ENCODE measurements at regions not wholly inside any gene's neighbourhood (a gene's known extent, or its start where the extent isn't known, plus 50 kb on each side); places are given as distances from the start of the nearest gene placed in this dataset.

DNA sequence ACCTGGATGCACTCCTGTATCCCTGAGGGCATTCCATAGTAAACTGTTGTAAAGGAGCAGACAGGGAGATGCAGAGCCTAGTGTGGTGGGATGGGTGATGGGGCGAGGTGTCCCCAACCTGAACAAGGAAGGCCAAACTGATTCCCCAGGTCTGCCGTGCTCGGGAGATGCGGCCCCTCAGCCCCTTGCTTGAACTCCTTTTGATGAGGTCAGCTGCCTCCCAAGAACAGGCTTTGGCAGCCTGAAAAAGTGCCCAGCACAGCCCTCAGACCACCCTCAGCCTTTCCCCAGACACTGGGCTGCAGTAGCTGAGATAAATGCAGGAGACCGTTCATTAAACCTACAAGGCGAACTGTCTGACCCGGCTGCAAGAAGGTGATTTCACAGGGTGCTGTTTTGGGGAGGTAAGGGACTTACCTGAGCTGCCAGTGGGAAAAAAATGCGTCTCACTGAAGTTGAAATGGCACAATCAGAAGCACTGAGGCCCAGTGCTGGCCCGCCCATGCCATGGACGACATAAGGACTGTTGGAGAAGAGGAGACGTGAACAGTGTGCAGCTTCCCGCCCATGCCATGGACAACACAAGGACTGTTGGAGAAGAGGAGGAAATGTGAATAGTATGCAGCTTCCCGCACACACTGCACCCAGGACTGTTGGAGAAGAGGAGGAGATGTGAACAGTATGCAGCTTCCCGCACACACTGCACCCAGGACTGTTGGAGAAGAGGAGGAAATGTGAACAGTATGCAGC is 148.4 kb upstream of the FAM20C start:
- TF ChIP-seq EZH2 (IDR thresholded peaks at IDR 0.05; ENCODE audit: low read depth, unreplicated experiment) (no peak), CREB1 (CRISPR knock-in tag; IDR thresholded peaks at IDR 0.05; ENCODE audit: low read depth) (no peak), POLR2AphosphoS5 (IDR thresholded peaks at IDR 0.05; ENCODE audit: low read depth) (no peak), EZH2phosphoT487 (IDR thresholded peaks at IDR 0.05; ENCODE audit: unreplicated experiment) (no peak)
- TF ChIP-seq, protein P1, sequence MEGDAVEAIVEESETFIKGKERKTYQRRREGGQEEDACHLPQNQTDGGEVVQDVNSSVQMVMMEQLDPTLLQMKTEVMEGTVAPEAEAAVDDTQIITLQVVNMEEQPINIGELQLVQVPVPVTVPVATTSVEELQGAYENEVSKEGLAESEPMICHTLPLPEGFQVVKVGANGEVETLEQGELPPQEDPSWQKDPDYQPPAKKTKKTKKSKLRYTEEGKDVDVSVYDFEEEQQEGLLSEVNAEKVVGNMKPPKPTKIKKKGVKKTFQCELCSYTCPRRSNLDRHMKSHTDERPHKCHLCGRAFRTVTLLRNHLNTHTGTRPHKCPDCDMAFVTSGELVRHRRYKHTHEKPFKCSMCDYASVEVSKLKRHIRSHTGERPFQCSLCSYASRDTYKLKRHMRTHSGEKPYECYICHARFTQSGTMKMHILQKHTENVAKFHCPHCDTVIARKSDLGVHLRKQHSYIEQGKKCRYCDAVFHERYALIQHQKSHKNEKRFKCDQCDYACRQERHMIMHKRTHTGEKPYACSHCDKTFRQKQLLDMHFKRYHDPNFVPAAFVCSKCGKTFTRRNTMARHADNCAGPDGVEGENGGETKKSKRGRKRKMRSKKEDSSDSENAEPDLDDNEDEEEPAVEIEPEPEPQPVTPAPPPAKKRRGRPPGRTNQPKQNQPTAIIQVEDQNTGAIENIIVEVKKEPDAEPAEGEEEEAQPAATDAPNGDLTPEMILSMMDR (conservative IDR thresholded peaks at IDR 0.05; ENCODE audit: low read depth in 2 of 2), result no peak
- TF ChIP-seq, protein P2, sequence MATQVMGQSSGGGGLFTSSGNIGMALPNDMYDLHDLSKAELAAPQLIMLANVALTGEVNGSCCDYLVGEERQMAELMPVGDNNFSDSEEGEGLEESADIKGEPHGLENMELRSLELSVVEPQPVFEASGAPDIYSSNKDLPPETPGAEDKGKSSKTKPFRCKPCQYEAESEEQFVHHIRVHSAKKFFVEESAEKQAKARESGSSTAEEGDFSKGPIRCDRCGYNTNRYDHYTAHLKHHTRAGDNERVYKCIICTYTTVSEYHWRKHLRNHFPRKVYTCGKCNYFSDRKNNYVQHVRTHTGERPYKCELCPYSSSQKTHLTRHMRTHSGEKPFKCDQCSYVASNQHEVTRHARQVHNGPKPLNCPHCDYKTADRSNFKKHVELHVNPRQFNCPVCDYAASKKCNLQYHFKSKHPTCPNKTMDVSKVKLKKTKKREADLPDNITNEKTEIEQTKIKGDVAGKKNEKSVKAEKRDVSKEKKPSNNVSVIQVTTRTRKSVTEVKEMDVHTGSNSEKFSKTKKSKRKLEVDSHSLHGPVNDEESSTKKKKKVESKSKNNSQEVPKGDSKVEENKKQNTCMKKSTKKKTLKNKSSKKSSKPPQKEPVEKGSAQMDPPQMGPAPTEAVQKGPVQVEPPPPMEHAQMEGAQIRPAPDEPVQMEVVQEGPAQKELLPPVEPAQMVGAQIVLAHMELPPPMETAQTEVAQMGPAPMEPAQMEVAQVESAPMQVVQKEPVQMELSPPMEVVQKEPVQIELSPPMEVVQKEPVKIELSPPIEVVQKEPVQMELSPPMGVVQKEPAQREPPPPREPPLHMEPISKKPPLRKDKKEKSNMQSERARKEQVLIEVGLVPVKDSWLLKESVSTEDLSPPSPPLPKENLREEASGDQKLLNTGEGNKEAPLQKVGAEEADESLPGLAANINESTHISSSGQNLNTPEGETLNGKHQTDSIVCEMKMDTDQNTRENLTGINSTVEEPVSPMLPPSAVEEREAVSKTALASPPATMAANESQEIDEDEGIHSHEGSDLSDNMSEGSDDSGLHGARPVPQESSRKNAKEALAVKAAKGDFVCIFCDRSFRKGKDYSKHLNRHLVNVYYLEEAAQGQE (IDR thresholded peaks at IDR 0.05; ENCODE audit: unreplicated experiment), result no peak

Data from GM23338 (cell line).